Natural killer cell treated with Interleukin-12 subunit alpha and Interleukin-12 subunit beta and Interleukin-15 and Interleukin-18, amount 100 ng/mL, for 72 hours (primary cell): ENCODE measurements at regions not wholly inside any gene's neighbourhood (a gene's known extent, or its start where the extent isn't known, plus 50 kb on each side); places are given as distances from the start of the nearest gene placed in this dataset.
A peak's percentile ranks its signal among the peaks of the same experiment; 100 is the strongest.

Experiments
- ATAC-seq, 2 donors: fragments of 150-1000 bp; cut with Tn5 transposase in 1 of 2; sonication (Bioruptor Pico), chemical (Tn5 transposase) in 1 of 2; 2 replicates each; pipeline ENCODE4 v1.10.0; 2021
- DNase-seq: peaks from one replicate; pipeline ENCODE4 v3.0.0; 2022; ENCODE audit warnings: low spot score
- H3K27ac Mint-ChIP-seq, 2 donors: 1 replicate in 1 of 2; 2 replicates in 1 of 2; pipeline ENCODE4 v1.8.0; 2022; ENCODE audit warnings: mixed read lengths in 2 of 2, mild to moderate bottlenecking in 1 of 2, moderate library complexity in 1 of 2
- H3K27me3 Mint-ChIP-seq, 2 donors: 1 replicate in 1 of 2; 2 replicates in 1 of 2; pipeline ENCODE4 v1.8.0; 2022; ENCODE audit warnings: mixed read lengths in 2 of 2
- H3K36me3 Mint-ChIP-seq: one replicate; pipeline ENCODE4 v1.8.0; 2022; ENCODE audit warnings: mixed read lengths
- H3K4me1 Mint-ChIP-seq, 2 donors: 1 replicate in 1 of 2; 2 replicates in 1 of 2; pipeline ENCODE4 v1.8.0; 2022; ENCODE audit warnings: low read depth in 2 of 2, mixed read lengths in 2 of 2, mild to moderate bottlenecking in 1 of 2
- H3K4me3 Mint-ChIP-seq: one replicate; pipeline ENCODE4 v1.8.0; 2022; ENCODE audit warnings: mixed read lengths
- H3K9me3 Mint-ChIP-seq: 2 replicates; pipeline ENCODE4 v1.8.0; 2022; ENCODE audit warnings: mixed read lengths

DNA sequence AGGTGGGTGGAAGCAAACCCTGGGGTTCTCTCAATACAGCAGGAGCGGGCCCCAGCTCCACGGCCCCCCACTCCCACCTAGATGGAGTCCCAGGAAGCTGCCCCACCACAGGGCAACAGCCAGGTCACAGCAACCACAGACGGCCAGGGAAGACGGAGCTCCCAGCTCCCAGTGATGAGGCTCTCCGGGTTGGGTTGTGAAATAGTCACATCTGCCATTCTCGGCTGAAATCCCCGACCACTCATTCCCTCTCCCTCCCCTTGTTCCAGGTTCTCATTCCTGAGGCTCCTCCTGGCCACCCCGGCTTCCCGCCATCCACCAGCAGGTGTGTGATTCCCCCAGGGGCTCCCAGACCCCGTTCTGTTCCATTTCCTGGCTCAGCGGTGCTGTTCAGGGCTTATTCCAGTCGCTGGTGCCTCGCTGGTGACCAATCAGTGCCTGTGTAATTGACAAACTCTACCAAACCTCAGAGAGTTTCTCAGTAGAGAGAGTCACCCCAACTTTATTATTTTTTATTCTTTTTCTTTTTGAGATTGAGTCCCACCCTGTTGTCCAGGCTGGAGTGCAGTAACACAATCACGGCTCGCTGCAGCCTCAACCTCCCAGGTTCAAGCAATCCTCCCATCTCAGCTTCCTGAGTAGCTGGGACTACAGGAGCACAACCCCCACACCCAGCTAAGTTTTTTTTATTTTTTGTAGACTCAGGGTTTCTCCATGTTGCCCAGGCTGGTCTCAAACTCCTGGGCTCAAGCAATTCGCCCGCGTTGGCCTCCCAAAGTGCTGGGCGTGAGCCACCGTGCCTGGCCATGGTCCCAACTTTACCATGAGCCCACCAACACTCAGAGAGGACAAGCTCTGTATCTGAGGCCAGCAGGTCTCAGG lies 63.2 kb downstream of the SHANK2 start:
- ATAC-seq: no peak
- H3K36me3 Mint-ChIP-seq: no peaks in the 10 kb centered on the region

DNA sequence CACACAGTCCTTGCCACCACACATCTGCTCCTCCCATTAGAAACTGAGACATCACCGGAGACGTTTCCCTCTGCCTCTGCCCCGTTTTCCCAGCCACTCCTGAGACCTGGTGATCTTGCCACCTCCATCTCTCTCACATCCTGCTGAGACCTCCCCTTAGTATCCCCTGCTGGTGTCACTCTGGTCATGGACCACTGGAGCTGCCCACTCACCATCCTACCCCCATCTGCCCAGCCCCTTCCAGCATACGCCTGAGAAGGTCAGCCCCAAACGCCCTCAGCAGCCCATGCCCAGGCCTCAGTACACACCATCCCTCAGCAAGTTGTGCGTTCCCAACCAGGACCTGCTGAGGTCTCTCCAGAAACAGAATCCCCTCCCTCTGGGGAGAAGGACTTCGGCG lies 64.3 kb downstream of the SHANK2 start:
- Mint-ChIP-seq H3K27ac (no peak overlapping the region), H3K4me1 (no peaks in the 10 kb centered on the region), H3K36me3 (no peaks in the 10 kb centered on the region), H3K27me3 (peaks cover 0 to 3% of the 10 kb centered on the region in 2 donors), H3K4me3 (no peak overlapping the region), H3K9me3 (no peaks in the 10 kb centered on the region)
- DNase-seq (no peak), ATAC-seq (peak in 1 of 2 donors; percentile 25)

More for the DNA sequence above, 63.2 kb downstream of the SHANK2 start:
- H3K4me1 Mint-ChIP-seq: no peaks in the 10 kb centered on the region
- H3K27ac Mint-ChIP-seq: no peak overlapping the region
- DNase-seq: peak; percentile 56
- peaks cover 0 to 3% of the 10 kb centered on the region in 2 donors for H3K27me3 Mint-ChIP-seq
- no peak overlapping the region for H3K4me3 Mint-ChIP-seq
- H3K9me3 Mint-ChIP-seq: no peaks in the 10 kb centered on the region

DNA sequence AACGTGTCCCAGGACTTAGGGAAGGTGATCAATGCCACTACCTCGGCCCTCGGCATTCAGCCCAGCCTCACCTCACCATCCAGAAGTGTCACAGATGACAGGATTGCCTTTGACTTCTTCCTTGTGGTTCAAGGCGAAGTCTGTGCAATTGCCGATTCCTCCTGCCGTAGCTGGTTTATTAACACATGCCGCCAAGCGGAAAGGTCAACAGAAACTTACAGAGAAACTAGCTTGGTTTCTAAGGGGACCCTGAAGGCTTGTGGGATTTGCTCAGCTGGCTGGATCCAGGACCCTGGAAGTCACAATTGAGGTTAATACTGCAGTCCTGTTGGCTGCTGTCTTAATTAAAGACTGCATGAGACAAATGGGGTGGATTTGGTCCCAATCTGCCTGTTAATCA lies 65.6 kb downstream of the SHANK2 start:
- DNase-seq: peak; percentile 12
- Mint-ChIP-seq H3K4me1 (no peaks in the 10 kb centered on the region), H3K36me3 (no peaks in the 10 kb centered on the region)

DNA sequence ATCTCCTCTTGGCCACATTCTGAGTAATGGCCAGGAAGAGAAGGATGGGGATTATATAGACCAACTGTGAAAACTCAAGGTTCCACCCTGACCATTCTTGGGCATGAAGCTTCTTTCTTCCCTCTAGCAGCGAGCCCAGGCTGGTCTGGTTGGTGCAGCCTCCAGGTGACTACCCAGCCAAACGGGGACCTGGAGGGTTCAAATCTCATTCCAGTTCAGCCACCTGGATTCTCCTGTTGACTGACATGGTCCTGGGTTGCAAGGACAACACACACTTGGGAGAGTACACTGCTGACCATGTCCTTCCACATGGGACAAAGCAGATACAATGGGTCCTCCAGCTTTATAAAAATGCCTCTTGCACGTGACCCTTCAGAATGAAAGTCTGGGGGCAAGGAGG lies 67.0 kb downstream of the SHANK2 start:
- Mint-ChIP-seq H3K4me3 (no peak overlapping the region), H3K9me3 (no peaks in the 10 kb centered on the region), H3K27ac (no peak overlapping the region), H3K4me1 (no peaks in the 10 kb centered on the region), H3K36me3 (no peaks in the 10 kb centered on the region), H3K27me3 (peaks cover 2 to 8% of the 10 kb centered on the region in 2 donors)
- DNase-seq: peak; percentile 51
- no peak for ATAC-seq

More for the DNA sequence above, 65.6 kb downstream of the SHANK2 start:
- Mint-ChIP-seq H3K27ac (no peak overlapping the region), H3K9me3 (no peaks in the 10 kb centered on the region), H3K27me3 (peaks cover 0 to 3% of the 10 kb centered on the region in 2 donors), H3K4me3 (no peak overlapping the region)
- ATAC-seq: no peak

DNA sequence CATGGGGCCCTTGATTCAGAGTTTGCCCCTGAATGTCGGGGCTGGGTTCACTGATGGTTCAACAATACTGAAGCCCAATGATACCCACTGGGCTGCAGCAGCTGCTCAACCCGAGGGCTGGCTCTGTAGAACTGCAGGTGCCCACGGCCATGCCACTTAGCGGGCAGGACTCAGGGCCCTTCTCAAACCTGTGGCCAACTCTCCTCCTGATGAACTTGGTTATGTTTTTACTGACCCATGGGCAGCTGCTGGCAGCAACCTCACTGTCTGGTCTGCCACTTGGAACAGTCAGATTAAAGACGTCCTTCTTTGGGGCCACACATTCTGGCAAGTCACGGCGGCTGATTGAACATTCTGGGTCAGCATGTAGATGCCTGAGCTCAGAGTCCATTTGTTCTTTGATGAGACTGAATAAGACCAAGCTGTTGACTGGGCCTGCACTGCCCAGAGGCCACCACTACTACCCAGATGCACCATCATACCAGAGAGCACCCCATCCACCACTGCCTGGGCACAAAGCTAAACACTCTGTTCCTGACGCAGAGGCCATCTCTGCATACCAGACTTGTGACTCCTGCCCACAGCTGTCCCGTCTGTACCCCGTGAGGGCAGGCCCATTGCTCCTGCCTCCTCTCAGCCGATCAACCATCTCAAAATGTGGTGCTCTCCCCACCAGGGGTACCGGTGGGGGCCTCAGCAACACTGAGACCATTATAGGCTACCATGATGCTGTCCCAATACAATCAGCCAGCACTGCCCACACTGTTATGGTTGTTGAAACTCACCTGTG lies 67.8 kb downstream of the SHANK2 start:
- H3K27ac Mint-ChIP-seq: no peak overlapping the region
- peak; percentile 20 for DNase-seq
- no peaks in the 10 kb centered on the region for H3K36me3 Mint-ChIP-seq
- no peaks in the 10 kb centered on the region for H3K4me1 Mint-ChIP-seq
- peaks cover 6 to 8% of the 10 kb centered on the region in 2 donors for H3K27me3 Mint-ChIP-seq
- H3K9me3 Mint-ChIP-seq: no peaks in the 10 kb centered on the region
- ATAC-seq: no peak
- H3K4me3 Mint-ChIP-seq: no peak overlapping the region

DNA sequence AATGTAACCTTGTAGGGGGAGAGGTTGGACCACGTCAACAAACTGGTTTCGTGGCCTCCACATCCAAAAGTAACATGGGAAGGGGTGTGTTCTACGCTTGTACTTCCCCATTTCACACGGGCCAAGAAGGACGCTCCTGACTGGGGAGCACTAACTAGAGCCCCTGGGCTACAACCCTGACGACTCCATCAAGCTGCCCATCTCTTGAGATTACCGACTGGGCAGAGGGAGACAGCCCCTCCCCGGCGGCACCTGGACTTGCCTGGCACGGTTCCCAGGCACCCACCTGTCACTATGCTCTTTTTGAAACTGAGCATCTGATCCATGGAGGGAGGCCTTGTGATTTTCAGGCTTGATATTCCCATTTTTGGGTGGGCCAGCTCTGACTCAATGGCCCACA lies 68.5 kb downstream of the SHANK2 start:
- Mint-ChIP-seq H3K4me3 (no peak overlapping the region), H3K27ac (no peak overlapping the region), H3K4me1 (no peaks in the 10 kb centered on the region), H3K9me3 (no peaks in the 10 kb centered on the region), H3K27me3 (peaks cover 6 to 15% of the 10 kb centered on the region in 2 donors), H3K36me3 (no peaks in the 10 kb centered on the region)
- no peak for ATAC-seq
- peak; percentile 12 for DNase-seq

DNA sequence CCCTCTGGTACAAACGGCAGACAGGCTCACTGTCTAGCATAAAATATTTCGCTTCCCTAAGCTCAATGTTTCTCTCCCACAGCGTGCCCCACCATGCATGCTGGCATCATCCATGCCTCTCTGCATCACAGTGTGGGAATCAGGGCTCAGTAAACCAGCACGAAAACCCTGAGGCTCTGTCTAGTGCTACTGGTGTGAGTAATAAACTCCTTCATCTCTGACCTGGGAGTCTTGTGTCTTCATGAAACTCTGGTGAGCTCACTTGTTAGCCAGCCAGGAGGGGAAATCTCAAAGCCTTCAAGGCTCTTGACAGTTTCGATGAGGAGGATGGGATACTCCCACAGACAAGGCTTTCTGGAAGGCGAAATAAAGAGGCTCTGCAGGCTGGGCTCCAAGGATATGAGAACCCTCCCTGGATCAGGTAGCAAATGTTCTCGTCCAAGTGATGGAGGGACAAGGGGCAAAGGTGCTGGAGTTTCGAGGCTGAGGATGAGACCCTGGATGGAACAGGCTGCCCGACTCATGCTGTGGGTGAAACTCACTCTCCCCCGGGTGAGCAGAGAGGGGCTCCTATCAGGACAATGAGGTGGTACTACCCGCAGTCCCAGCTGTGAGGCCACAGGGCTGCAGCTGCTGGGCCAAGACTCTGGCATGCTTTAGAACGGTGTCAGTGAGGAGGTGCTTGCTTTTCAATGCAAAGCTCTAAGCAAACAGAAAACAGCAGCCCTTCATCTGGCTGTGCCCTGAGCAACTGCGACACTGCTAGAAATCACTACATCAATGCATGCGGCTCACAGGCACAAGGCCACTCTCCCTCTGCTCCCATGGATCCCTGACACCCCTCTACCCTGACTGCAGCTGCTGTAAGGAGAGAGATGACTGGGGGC lies 69.3 kb downstream of the SHANK2 start:
- Mint-ChIP-seq H3K27ac (no peak overlapping the region), H3K4me3 (no peak overlapping the region), H3K4me1 (no peaks in the 10 kb centered on the region), H3K27me3 (peaks cover 10 to 15% of the 10 kb centered on the region in 2 donors), H3K9me3 (no peaks in the 10 kb centered on the region), H3K36me3 (no peaks in the 10 kb centered on the region)
- no peak for DNase-seq
- no peak for ATAC-seq

DNA sequence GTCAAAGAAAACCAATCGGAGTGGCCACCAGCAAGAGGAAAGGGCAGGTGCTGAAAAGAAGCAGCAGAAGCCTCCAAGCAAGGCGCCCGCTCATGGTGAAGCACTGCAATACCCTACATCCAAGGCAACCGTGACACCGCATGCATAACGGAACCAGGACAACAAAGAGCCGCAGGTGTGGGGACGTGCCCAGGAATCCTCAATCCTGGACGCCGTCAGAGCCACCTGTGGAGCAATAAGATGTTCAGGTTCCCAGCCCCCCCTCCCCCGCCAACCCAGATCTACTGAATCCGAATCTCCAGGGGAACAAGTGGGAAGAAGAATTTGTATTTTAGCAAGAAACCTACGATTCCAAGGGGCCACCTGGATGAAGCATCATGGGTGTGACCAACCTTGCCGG lies 70.8 kb downstream of the SHANK2 start:
- H3K27ac Mint-ChIP-seq: no peak overlapping the region
- ATAC-seq: no peak
- H3K9me3 Mint-ChIP-seq: peaks cover 3% of the 10 kb centered on the region
- no peaks in the 10 kb centered on the region for H3K4me1 Mint-ChIP-seq
- H3K27me3 Mint-ChIP-seq: peaks cover 19 to 23% of the 10 kb centered on the region in 2 donors
- peaks cover 6% of the 10 kb centered on the region for H3K36me3 Mint-ChIP-seq
- H3K4me3 Mint-ChIP-seq: no peak overlapping the region
- DNase-seq: no peak

DNA sequence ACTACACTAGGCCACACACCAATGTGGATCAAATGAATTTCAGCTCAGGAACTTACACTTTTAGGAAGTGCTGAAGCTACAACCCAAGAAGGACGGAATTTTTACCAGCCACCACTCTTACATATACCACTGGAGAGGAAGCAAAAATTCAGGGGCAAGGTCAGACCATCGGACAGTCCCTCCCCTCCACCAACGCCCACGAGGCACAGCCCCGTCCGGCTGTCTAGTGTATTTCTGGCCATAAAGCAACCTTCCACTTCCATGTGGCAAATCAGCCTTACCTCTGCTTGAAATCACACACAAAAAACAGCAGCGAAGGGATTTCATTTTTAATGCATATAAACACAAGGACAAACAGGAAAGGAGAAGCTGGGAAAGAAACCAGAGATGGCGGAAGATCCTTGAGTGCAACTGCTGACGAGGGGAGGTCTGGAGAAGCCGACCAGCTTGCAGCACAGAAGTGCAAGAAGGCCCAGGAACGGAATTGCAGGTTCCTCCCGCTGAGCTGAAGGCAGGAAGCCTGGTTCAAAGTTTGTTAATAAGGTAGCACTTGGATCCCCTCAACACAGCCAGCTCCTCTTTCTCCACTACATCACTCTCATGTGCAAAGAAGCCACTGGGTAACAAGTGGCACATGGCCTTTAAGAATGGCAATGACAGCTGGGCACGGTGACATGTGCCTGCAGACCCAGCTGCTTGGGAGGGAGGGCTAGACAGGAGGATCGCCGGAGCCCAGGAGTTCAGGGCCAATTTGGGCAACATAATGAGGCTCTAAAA lies 71.5 kb downstream of the SHANK2 start:
- DNase-seq (no peak), ATAC-seq (no peak)
- peaks cover 6% of the 10 kb centered on the region for H3K9me3 Mint-ChIP-seq
- H3K36me3 Mint-ChIP-seq: peaks cover 10% of the 10 kb centered on the region
- peaks cover 25 to 28% of the 10 kb centered on the region in 2 donors for H3K27me3 Mint-ChIP-seq
- H3K4me1 Mint-ChIP-seq: no peaks in the 10 kb centered on the region
- H3K4me3 Mint-ChIP-seq: no peak overlapping the region
- no peak overlapping the region for H3K27ac Mint-ChIP-seq

DNA sequence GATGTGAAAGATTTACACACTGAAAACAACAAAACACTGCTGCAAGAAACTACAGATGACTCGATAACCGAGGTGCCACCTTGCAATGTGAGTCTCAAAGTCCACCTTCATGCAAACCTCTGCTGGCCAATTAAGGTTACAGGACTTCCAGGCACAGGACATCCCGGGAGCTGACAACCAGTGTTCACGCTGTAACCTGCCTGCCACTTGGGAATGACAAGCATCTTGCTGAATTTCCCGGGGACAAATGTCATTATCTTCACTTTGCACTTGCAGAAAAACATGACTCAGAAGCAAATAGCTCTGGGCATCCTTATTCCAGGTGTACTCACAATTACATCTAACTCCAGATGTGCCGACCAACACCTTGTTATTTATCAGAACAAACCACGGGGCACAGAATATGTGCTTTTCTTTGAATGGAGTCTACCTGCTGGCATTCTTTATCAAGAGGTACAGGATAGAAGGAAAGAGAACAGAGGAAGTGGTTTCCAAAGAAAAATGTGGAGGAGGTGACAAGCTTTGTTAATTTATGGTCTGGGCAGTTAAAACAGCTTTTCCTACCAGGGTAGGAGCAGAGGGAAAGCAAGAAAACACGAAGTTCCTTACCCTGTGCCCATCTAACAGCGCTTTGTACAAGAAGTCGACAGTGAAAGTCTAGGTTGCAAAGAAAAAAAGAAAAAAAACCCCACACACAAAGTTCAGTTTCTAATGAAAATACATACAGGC lies 72.3 kb downstream of the SHANK2 start:
- Mint-ChIP-seq H3K27ac (no peak overlapping the region), H3K4me1 (no peaks in the 10 kb centered on the region), H3K36me3 (peaks cover 13% of the 10 kb centered on the region), H3K9me3 (peaks cover 6% of the 10 kb centered on the region), H3K27me3 (peaks cover 29 to 33% of the 10 kb centered on the region in 2 donors), H3K4me3 (no peak overlapping the region)
- DNase-seq: no peak
- ATAC-seq: no peak

DNA sequence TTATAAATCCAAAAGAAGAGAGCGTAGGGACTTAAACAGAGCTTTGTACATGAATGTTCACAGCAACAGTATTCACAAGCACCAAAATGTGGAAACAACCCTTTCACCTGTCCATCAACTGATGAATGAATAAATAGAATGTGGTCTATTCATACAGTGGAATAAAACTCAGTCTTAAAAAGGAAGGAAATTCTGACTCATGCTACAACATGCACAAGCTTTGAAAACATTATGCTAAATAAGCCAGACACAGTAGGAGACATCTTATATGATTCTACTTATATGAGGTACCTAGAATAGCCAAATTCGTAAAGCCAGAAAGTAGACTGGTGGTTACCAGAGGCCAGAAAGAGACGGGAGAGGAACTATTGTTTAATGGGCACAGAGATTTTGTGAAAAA lies 74.3 kb downstream of the SHANK2 start:
- ATAC-seq (no peak), DNase-seq (no peak)
- Mint-ChIP-seq H3K9me3 (peaks cover 6% of the 10 kb centered on the region), H3K4me3 (no peak overlapping the region), H3K36me3 (peaks cover 15% of the 10 kb centered on the region), H3K27ac (no peak overlapping the region), H3K4me1 (no peaks in the 10 kb centered on the region), H3K27me3 (peaks cover 31 to 36% of the 10 kb centered on the region in 2 donors)

DNA sequence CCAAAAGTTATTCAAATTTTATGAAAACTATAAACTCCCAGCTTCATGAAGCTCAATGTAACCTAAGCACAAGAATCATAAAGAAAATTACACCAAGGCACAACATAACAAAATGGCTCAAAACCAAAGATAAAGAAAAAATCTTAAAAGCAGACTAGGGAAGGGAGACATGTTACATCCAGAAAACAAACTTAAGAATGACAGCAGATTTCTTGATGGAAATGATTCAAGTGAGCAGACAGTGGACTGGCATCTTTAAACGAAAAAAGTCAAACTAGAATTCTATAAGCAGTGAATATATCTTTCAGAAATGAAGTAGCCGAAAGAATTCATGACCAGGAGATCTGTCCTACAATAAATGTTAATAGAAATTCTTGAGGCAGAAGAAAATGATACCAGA lies 75.6 kb downstream of the SHANK2 start:
- H3K27me3 Mint-ChIP-seq: peaks cover 31 to 36% of the 10 kb centered on the region in 2 donors
- H3K9me3 Mint-ChIP-seq: peaks cover 6% of the 10 kb centered on the region
- DNase-seq (no peak), ATAC-seq (no peak)
- H3K4me3 Mint-ChIP-seq: no peak overlapping the region
- no peak overlapping the region for H3K27ac Mint-ChIP-seq
- H3K36me3 Mint-ChIP-seq: peaks cover 15% of the 10 kb centered on the region
- no peaks in the 10 kb centered on the region for H3K4me1 Mint-ChIP-seq
